ENCODE measurements at regions not wholly inside any gene's neighbourhood (a gene's known extent, or its start where the extent isn't known, plus 50 kb on each side); places are given as distances from the start of the nearest gene placed in this dataset.

- H3K4me3 ChIP-seq: no peak overlapping the region
- DNase-seq: no peak
- H3K36me3 ChIP-seq: no peaks in the 10 kb centered on the region
- no peaks in the 10 kb centered on the region for H3K9me3 ChIP-seq
- no peaks in the 10 kb centered on the region for H3K27me3 ChIP-seq
- no peak for ATAC-seq
- H3K27ac ChIP-seq: no peak overlapping the region
- intact Hi-C loops (cut with DNase I; ENCODE audit: low total_unique reads): loop anchor here (10.0 kb wide), 1 partner anchor 1497 kb away; the partner anchor contains the start of gene HOXA10
- in situ Hi-C loops (cut with MboI; ENCODE audit: low sequenced_read_pairs in 4 of 4): no loop called here
- peaks cover 0 to 6% of the 10 kb centered on the region in 2 donors for H3K4me1 ChIP-seq
- no peak for TF ChIP-seq CTCF (IDR thresholded peaks at IDR 0.05 in 4 of 5, conservative IDR thresholded peaks at IDR 0.05 in 1 of 5)
- TF ChIP-seq POLR2A (IDR thresholded peaks at IDR 0.05): no peak
Measured at GRCh38 chr7:25677595-25677994, 449.3 kb upstream of the NPVF start.

- Histone ChIP-seq H3K9me3 (no peaks in the 10 kb centered on the region), H3K27ac (no peak overlapping the region), H3K27me3 (no peaks in the 10 kb centered on the region), H3K36me3 (no peaks in the 10 kb centered on the region), H3K4me3 (no peak overlapping the region), H3K4me1 (peaks cover 0 to 6% of the 10 kb centered on the region in 2 donors)
- no peak for ATAC-seq
- DNase-seq: no peak
- in situ Hi-C loops (cut with MboI; ENCODE audit: low sequenced_read_pairs in 4 of 4) (no loop called here), intact Hi-C loops (cut with DNase I; ENCODE audit: low total_unique reads) (loop anchor here (10.0 kb wide), 1 partner anchor 1497 kb away; the partner anchor contains the start of gene HOXA10)
- TF ChIP-seq CTCF (IDR thresholded peaks at IDR 0.05 in 4 of 5, conservative IDR thresholded peaks at IDR 0.05 in 1 of 5) (no peak), POLR2A (IDR thresholded peaks at IDR 0.05) (no peak)
Measured at GRCh38 chr7:25678215-25678614, 449.9 kb upstream of the NPVF start.

- H3K9me3 ChIP-seq: no peaks in the 10 kb centered on the region
- in situ Hi-C loops (cut with MboI; ENCODE audit: low sequenced_read_pairs in 4 of 4) (no loop called here), intact Hi-C loops (cut with DNase I; ENCODE audit: low total_unique reads) (no loop called here)
- DNase-seq (no peak), ATAC-seq (no peak)
- H3K27ac ChIP-seq: no peak overlapping the region
- H3K4me3 ChIP-seq: no peak overlapping the region
- TF ChIP-seq CTCF (IDR thresholded peaks at IDR 0.05 in 4 of 5, conservative IDR thresholded peaks at IDR 0.05 in 1 of 5): no peak
- TF ChIP-seq POLR2A (IDR thresholded peaks at IDR 0.05): no peak
- peaks cover 0 to 4% of the 10 kb centered on the region in 2 donors for H3K4me1 ChIP-seq
- no peaks in the 10 kb centered on the region for H3K36me3 ChIP-seq
- H3K27me3 ChIP-seq: no peaks in the 10 kb centered on the region
Measured at GRCh38 chr7:25680636-25681035, 452.4 kb upstream of the NPVF start.

GRCh38 chr7:25684360-25684759, 456.1 kb upstream of the NPVF start:
- in situ Hi-C loops (cut with MboI; ENCODE audit: low sequenced_read_pairs in 4 of 4): no loop called here
- Histone ChIP-seq H3K9me3 (no peaks in the 10 kb centered on the region), H3K4me3 (no peak overlapping the region), H3K4me1 (no peaks in the 10 kb centered on the region), H3K27ac (no peak overlapping the region), H3K36me3 (no peaks in the 10 kb centered on the region), H3K27me3 (no peaks in the 10 kb centered on the region)
- intact Hi-C loops (cut with DNase I; ENCODE audit: low total_unique reads): no loop called here
- ATAC-seq: no peak
- DNase-seq: no peak
- TF ChIP-seq CTCF (IDR thresholded peaks at IDR 0.05 in 4 of 5, conservative IDR thresholded peaks at IDR 0.05 in 1 of 5) (no peak), POLR2A (IDR thresholded peaks at IDR 0.05) (no peak)

GRCh38 chr7:25686493-25686892, 458.2 kb upstream of the NPVF start:
- no peak overlapping the region for H3K4me3 ChIP-seq
- no peak overlapping the region for H3K27ac ChIP-seq
- no peaks in the 10 kb centered on the region for H3K27me3 ChIP-seq
- in situ Hi-C loops (cut with MboI; ENCODE audit: low sequenced_read_pairs in 4 of 4): no loop called here
- intact Hi-C loops (cut with DNase I; ENCODE audit: low total_unique reads): no loop called here
- no peak for TF ChIP-seq CTCF (IDR thresholded peaks at IDR 0.05 in 4 of 5, conservative IDR thresholded peaks at IDR 0.05 in 1 of 5)
- TF ChIP-seq POLR2A (IDR thresholded peaks at IDR 0.05): no peak
- ATAC-seq (no peak), DNase-seq (no peak)
- H3K36me3 ChIP-seq: no peaks in the 10 kb centered on the region
- no peaks in the 10 kb centered on the region for H3K4me1 ChIP-seq
- no peaks in the 10 kb centered on the region for H3K9me3 ChIP-seq

Measured in gastrocnemius medialis (tissue), 4 donors.